GM13976 (cell line): ENCODE measurements at regions not wholly inside any gene's neighbourhood (a gene's known extent, or its start where the extent isn't known, plus 50 kb on each side); places are given as distances from the start of the nearest gene placed in this dataset.

Experiments
- DNase-seq: peaks from one replicate; pipeline ENCODE4 v3.0.0; 2012; ENCODE audit warnings: low spot score
- in situ Hi-C: fragments of 300-500 bp; cut with MboI; formaldehyde crosslinking; loops from one replicate; pipeline ENCODE4 v1.12.0; 2022; ENCODE audit warnings: low sequenced_read_pairs, mixed read lengths, inconsistent platforms; ENCODE audit not compliant: unreplicated experiment
- TF ChIP-seq, protein P1 (sequence below): IDR thresholded peaks from 2 replicates; pipeline ENCODE4 v1.5.1; 2012; ENCODE audit warnings: borderline replicate concordance, mild to moderate bottlenecking; ENCODE audit not compliant: insufficient read depth; ENCODE audit errors: extremely low read depth, missing control alignments, control extremely low read depth

DNA sequence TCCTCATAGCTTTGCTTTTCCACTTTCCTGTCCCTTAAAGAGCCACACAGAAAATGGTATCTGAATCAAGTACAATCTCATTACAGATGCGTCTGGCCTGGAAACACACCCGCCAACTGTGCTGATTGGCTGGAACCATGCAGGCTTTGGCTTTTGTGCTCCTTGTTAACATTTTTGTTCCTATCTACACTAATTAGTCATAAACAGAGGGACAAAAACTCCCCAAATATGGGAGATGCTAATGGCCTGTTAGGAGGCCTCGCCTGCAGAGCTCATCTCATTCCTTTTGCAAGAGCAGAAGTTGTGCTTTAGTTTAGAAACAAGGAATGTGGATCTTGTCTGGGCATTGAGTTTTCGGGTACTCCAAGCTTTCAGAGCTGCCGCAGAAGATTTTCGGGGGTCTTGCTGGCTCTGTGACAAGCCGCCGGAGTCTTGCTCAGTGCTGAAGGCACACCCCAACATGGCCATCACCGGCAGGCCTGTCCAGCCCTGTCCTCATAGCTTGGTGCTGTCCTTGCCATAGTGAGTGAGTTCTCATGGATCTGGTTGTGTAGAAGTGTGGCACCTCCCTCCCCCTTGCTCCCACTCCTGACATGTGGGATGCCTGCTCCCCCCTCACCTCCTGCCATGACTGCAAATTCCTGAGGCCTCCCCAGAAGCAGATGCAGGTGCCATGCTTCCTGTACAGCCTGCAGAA lies 69.8 kb downstream of the METRNL start:
- TF ChIP-seq, protein P1, sequence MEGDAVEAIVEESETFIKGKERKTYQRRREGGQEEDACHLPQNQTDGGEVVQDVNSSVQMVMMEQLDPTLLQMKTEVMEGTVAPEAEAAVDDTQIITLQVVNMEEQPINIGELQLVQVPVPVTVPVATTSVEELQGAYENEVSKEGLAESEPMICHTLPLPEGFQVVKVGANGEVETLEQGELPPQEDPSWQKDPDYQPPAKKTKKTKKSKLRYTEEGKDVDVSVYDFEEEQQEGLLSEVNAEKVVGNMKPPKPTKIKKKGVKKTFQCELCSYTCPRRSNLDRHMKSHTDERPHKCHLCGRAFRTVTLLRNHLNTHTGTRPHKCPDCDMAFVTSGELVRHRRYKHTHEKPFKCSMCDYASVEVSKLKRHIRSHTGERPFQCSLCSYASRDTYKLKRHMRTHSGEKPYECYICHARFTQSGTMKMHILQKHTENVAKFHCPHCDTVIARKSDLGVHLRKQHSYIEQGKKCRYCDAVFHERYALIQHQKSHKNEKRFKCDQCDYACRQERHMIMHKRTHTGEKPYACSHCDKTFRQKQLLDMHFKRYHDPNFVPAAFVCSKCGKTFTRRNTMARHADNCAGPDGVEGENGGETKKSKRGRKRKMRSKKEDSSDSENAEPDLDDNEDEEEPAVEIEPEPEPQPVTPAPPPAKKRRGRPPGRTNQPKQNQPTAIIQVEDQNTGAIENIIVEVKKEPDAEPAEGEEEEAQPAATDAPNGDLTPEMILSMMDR, result no peak
- in situ Hi-C loops, result no loop called here
- DNase-seq, result no peak

DNA sequence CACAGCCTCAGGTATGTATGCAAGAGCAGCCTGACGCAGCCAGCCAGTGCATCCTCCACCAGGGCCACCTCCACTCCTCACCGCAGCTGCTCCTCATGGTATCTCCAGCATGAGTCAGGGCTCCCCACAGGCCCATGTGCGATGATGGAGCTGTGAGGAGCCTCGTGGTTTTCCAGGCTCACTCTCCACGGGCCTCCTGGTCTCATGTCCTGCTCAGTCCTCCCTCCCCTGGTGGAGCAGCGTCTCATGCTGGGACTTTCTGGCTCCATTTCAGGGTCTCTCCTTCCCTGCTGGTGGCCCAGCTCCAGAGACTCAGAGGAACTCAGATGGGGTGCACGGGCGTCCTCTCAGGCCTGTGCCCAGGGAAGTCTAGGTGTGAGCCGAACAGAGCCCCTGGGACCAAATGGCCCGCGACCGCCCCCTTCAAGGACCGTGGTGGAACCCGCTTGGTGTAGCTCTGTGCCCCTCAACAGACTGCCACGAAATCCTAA lies 70.4 kb downstream of the METRNL start:
- in situ Hi-C loops, result no loop called here
- DNase-seq, result no peak
- TF ChIP-seq, protein P1, result no peak

DNA sequence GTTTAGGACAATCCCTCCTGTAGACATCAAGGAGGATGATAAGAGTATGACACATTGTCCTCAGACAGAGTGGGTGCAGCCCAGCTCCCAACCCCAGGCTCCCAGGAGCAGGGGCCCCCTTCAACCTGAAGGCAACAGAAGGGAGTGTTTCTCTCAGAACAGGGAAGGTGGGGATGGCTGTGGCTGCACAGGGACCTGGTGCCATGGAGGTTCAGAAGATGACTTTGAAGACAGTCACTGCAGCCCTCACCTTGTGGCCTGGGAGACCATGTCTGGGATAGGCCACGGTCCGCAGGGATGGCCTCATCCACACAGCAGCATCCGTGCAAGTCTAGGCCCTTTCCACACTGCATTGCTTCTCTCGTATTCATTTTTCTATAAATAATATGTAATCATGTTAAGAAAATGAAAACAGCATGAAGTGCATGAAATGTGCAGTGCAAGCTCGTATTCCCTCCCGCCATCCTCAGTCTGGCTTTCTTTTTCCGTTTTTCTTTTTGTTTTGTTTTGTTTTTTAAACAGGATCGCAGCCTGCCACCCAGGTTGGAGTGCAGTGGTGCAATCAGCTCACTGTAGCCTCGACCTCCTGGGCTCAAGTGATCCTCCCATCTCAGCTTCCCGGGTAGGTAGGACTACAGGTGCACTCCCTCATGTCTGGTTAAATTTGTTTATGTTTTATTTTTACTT lies 71.1 kb downstream of the METRNL start:
- in situ Hi-C loops, result no loop called here
- no peak for DNase-seq

DNA sequence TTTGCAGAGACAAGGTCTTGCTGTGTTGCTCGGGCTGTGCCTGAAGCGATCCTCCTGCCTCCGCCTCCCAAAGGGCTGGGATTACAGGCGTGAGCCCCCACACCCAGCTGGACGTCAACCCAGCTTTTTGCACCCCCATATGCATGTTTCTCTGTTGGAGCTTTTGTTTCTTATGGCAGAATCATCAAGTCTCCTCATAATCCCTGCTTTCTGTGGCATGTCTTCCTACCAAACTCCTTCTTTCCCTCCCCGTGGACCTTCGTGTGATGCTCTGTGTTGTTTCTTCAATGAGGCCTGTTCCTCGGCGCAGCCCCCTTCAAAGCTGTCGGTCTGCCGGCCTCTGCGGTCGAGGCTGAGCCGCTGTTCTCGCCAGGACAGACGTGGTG lies 71.6 kb downstream of the METRNL start:
- DNase-seq, result no peak
- TF ChIP-seq, protein P1, result no peak
- in situ Hi-C loops, result no loop called here

More for the DNA sequence above, 71.1 kb downstream of the METRNL start:
- TF ChIP-seq, protein P1, result no peak

DNA sequence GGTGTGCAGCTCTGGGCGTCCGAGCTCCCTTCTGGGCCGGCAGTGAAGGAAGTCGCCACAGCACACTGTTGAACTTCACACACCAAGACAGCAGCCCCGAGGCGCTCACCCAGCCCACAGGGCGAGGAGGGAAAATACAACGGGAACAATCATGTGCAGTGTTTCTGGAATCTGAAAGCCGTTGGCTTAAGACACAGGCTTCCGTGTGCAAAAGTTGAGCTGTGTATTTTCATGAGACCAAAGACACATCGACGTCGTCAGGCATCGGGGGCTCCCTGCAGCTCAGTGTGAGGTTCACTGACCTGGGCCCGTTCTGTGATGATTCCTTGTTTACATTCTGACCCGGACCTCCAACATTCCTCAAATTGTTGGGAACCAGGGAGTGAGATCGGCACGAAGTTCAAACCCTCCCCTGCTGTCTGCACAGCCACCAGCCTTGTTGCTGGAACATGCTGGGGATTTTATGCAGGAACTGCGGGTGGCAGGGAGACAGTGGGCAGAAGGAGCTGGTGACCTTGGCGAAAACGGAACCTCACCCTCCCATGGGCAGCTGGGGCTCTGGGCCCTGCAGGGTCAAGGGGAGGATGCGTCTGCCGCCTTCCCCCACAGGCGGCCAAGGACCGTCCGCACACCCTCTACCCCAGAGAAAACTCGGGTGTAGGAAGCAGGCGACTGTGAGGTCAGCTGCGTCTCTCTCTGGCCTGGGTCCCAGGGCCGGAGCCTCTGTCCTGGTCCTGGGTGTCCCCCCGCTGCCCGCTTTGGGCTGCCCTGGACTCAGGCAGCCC lies 72.2 kb downstream of the METRNL start:
- in situ Hi-C loops, result no loop called here
- TF ChIP-seq, protein P1, result no peak
- DNase-seq, result no peak

DNA sequence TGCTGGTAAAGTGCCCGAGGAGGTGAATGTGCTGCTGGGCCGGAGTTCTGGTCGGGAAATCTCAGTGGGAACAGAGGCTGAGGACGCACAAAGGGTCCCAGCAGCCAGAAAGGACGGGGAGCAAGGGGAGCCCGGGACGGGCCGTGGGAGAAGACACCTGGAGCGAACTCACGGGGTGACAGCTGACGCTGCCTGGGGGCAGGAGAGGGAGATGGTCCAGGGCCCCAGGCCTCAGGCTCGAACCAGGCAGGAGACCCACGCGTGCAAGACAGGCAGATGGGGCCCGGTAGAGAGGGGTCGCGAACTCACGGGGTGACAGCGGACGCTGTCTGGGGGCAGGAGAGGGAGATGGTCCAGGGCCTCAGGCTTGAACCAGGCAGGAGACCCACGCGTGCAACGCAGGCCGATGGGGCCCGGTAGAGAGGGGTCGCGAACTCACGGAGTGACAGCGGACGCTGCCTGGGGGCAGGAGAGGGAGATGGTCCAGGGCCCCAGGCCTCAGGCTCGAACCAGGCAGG lies 72.9 kb downstream of the METRNL start:
- TF ChIP-seq, protein P1, result no peak
- in situ Hi-C loops, result no loop called here
- DNase-seq, result no peak
